Keratinocyte (primary cell): ENCODE measurements at regions not wholly inside any gene's neighbourhood (a gene's known extent, or its start where the extent isn't known, plus 50 kb on each side); places are given as distances from the start of the nearest gene placed in this dataset.

Experiments used
- DNase-seq: peaks from one replicate; pipeline ENCODE4 v3.0.0-alpha.2; 2011; ENCODE audit warnings: low read depth, missing footprints, low spot score
- FAIRE-seq: peaks from 2 replicates; lab custom pipeline; 2011; peaks lifted over from hg19 to GRCh38; lab: Jason Lieb, UNC
- H2AFZ ChIP-seq: 2 replicates; pipeline ENCODE4 v1.6.0; 2012; ENCODE audit warnings: low read length, control low read depth, inconsistent platforms; ENCODE audit not compliant: control insufficient read depth
- H3K27ac ChIP-seq: 2 replicates; pipeline ENCODE4 v1.5.1; 2011; ENCODE audit warnings: low read length; ENCODE audit not compliant: control insufficient read depth, insufficient read depth
- H3K27me3 ChIP-seq: 3 replicates; pipeline ENCODE4 v1.6.0; 2011; ENCODE audit warnings: low read length; ENCODE audit not compliant: control insufficient read depth, insufficient read depth; ENCODE audit errors: extremely low read depth
- H3K36me3 ChIP-seq, 2 experiments: 2 replicates in 1 of 2; 3 replicates in 1 of 2; pipeline ENCODE4 v1.5.1; 2011; ENCODE audit warnings: low read length in 2 of 2, mild to moderate bottlenecking in 1 of 2; ENCODE audit not compliant: control insufficient read depth in 2 of 2, insufficient read depth in 2 of 2; ENCODE audit errors: extremely low read depth in 1 of 2
- H3K4me1 ChIP-seq: 3 replicates; pipeline ENCODE4 v1.5.1; 2011; ENCODE audit warnings: low read length; ENCODE audit not compliant: control insufficient read depth, insufficient read depth; ENCODE audit errors: extremely low read depth
- H3K4me2 ChIP-seq: 3 replicates; pipeline ENCODE4 v1.6.0; 2011; ENCODE audit warnings: low read depth, low read length; ENCODE audit not compliant: control insufficient read depth, insufficient read depth; ENCODE audit errors: extremely low read depth
- H3K4me3 ChIP-seq, 3 experiments: fragments of 200-600 bp in 1 of 3; sonication (generic) in 1 of 3; 2 replicates in 2 of 3; 3 replicates in 1 of 3; pipeline ENCODE4 v1.5.1; 2011 to 2016; ENCODE audit warnings: low read length in 3 of 3, mild to moderate bottlenecking in 3 of 3, control low read depth in 2 of 3, inconsistent platforms in 1 of 3, low read depth in 1 of 3, mixed read lengths in 1 of 3, mixed run types in 1 of 3, moderate library complexity in 1 of 3; ENCODE audit not compliant: control insufficient read depth in 2 of 3, insufficient read depth in 2 of 3; ENCODE audit errors: extremely low read depth in 1 of 3
- H3K79me2 ChIP-seq: 2 replicates; pipeline ENCODE4 v1.6.0; 2012; ENCODE audit warnings: low read length; ENCODE audit not compliant: control insufficient read depth, insufficient read depth
- H3K9ac ChIP-seq: 3 replicates; pipeline ENCODE4 v1.6.0; 2011; ENCODE audit warnings: low read length; ENCODE audit not compliant: control insufficient read depth, insufficient read depth; ENCODE audit errors: extremely low read depth
- H3K9me1 ChIP-seq: 3 replicates; pipeline ENCODE4 v1.6.0; 2011; ENCODE audit warnings: low read length; ENCODE audit not compliant: control insufficient read depth, insufficient read depth; ENCODE audit errors: extremely low read depth
- H3K9me3 ChIP-seq: 2 replicates; pipeline ENCODE4 v1.5.1; 2012; ENCODE audit warnings: low read depth, low read length; ENCODE audit not compliant: control insufficient read depth
- H4K20me1 ChIP-seq: 3 replicates; pipeline ENCODE4 v1.6.0; 2011; ENCODE audit warnings: low read length; ENCODE audit not compliant: control insufficient read depth, insufficient read depth; ENCODE audit errors: extremely low read depth
- EZH2 ChIP-seq: IDR thresholded peaks from one replicate; pipeline ENCODE4 v1.6.1; 2012; ENCODE audit warnings: inconsistent platforms, mild to moderate bottlenecking, low read length, moderate library complexity
- dilution Hi-C: fragments of 300-500 bp; cut with MboI; formaldehyde crosslinking; loops from one replicate; pipeline ENCODE4 v1.7.0; 2020; ENCODE audit warnings: low sequenced_read_pairs; ENCODE audit not compliant: extremely low pct_ligation_motif_present
- TF ChIP-seq, protein P1 (sequence below), 3 experiments: IDR thresholded peaks in 1 of 3; conservative IDR thresholded peaks in 1 of 3; optimal IDR thresholded peaks in 1 of 3; 2 replicates in 2 of 3; 3 replicates in 1 of 3; pipeline versions ENCODE3 to v1.5.1; 2011; ENCODE audit warnings: low read length in 3 of 3, mild to moderate bottlenecking in 3 of 3, moderate library complexity in 2 of 3, control low read depth in 1 of 3, inconsistent platforms in 1 of 3; ENCODE audit not compliant: insufficient read depth in 2 of 3; ENCODE audit errors: extremely low read depth in 1 of 3

DNA sequence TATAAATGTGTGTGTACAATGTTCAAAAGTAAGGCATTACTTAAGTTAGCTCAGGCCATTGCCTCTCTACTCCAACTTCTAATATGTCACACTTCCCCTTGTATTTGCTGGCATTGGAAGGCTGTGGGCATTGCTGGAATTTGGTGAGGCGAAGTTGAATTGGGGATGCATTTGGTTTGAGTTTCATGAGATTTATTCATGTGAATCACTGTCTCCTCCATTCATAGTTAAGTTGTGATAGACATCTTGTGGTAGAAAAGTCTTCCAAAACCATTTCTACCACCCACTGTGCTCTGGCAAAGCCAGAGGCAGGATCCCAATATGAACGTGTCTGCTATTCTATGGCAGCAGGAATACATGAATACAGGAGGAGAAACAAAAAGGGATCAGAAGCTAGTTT, 397.8 kb upstream of the USP24 start:
- no peak overlapping the region for H3K4me3 ChIP-seq
- no peak overlapping the region for H3K9ac ChIP-seq
- no peaks in the 10 kb centered on the region for H3K4me1 ChIP-seq
- H3K9me1 ChIP-seq, result no peaks in the 10 kb centered on the region
- TF ChIP-seq, protein P1, sequence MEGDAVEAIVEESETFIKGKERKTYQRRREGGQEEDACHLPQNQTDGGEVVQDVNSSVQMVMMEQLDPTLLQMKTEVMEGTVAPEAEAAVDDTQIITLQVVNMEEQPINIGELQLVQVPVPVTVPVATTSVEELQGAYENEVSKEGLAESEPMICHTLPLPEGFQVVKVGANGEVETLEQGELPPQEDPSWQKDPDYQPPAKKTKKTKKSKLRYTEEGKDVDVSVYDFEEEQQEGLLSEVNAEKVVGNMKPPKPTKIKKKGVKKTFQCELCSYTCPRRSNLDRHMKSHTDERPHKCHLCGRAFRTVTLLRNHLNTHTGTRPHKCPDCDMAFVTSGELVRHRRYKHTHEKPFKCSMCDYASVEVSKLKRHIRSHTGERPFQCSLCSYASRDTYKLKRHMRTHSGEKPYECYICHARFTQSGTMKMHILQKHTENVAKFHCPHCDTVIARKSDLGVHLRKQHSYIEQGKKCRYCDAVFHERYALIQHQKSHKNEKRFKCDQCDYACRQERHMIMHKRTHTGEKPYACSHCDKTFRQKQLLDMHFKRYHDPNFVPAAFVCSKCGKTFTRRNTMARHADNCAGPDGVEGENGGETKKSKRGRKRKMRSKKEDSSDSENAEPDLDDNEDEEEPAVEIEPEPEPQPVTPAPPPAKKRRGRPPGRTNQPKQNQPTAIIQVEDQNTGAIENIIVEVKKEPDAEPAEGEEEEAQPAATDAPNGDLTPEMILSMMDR (optimal IDR thresholded peaks at IDR 0.05 in 1 of 3, IDR thresholded peaks at IDR 0.05 in 1 of 3, conservative IDR thresholded peaks at IDR 0.05 in 1 of 3; ENCODE audit: extremely low read depth in 1 of 3, insufficient read depth in 2 of 3, low read length in 3 of 3), result no peak
- no peak for TF ChIP-seq EZH2
- dilution Hi-C loops, result no loop called here
- no peaks in the 10 kb centered on the region for H3K27me3 ChIP-seq
- no peak overlapping the region for H3K4me2 ChIP-seq
- H3K9me3 ChIP-seq, result no peaks in the 10 kb centered on the region
- no peaks in the 10 kb centered on the region for H3K79me2 ChIP-seq
- no peaks in the 10 kb centered on the region for H3K36me3 ChIP-seq
- FAIRE-seq (no peak), DNase-seq (no peak)
- H2AFZ ChIP-seq, result no peak overlapping the region
- H4K20me1 ChIP-seq, result no peaks in the 10 kb centered on the region
- no peak overlapping the region for H3K27ac ChIP-seq

DNA sequence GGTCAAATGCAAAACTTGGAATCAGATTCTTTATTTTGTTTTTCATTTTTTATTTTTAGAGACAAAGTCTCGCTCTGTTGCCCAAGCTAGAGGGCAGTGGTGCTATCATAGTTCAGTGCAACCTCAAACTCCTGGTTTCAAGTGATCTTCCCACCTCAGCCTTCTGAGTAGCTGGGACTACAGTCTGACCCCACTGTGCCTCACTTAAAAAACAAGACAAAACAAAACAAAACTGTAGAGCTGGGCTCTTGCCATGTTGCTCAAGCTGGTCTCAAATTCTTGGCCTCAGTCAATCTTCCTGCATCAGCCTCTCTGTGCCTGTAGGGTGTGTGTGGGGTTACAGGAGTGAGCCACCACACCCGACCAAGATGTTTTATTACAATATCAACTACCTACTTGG, 396.0 kb upstream of the USP24 start:
- no peak overlapping the region for H2AFZ ChIP-seq
- TF ChIP-seq, protein P1 (optimal IDR thresholded peaks at IDR 0.05 in 1 of 3, IDR thresholded peaks at IDR 0.05 in 1 of 3, conservative IDR thresholded peaks at IDR 0.05 in 1 of 3; ENCODE audit: extremely low read depth in 1 of 3, insufficient read depth in 2 of 3, low read length in 3 of 3), result peak in 2 of 3 experiments; percentile 0 to 7
- TF ChIP-seq EZH2, result no peak
- no peak for FAIRE-seq

More for the DNA sequence above, 396.0 kb upstream of the USP24 start:
- DNase-seq, result no peak
- H4K20me1 ChIP-seq, result no peaks in the 10 kb centered on the region
- H3K4me1 ChIP-seq, result no peaks in the 10 kb centered on the region
- no peaks in the 10 kb centered on the region for H3K36me3 ChIP-seq
- H3K9me3 ChIP-seq, result no peaks in the 10 kb centered on the region
- H3K27me3 ChIP-seq, result no peaks in the 10 kb centered on the region
- H3K4me2 ChIP-seq, result no peak overlapping the region
- no peak overlapping the region for H3K9ac ChIP-seq
- H3K4me3 ChIP-seq, result no peak overlapping the region
- dilution Hi-C loops, result no loop called here
- no peaks in the 10 kb centered on the region for H3K79me2 ChIP-seq
- H3K27ac ChIP-seq, result no peak overlapping the region
- H3K9me1 ChIP-seq, result no peaks in the 10 kb centered on the region
